ENCODE measurements at regions not wholly inside any gene's neighbourhood (a gene's known extent, or its start where the extent isn't known, plus 50 kb on each side); places are given as distances from the start of the nearest gene placed in this dataset.

DNA sequence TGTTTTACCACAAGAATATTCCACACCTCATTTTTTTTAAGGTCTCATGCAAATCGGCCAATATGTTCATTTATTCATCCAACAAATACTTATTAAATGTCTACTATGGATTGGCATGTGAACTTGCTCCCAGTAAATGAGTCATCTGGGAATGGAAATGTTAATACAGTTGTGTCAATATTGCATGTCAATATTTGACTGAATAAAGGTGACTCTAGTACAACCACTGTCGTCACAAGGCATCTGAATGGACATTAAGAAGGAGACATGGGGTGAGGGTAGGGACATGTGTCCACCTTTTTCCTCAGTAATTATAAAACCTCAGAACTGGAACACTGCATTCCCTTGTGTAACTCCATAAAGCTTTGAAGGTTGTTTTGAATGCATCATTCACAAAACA is 365.4 kb downstream of the ADCYAP1 start:
- Histone ChIP-seq H3K4me1 (ENCODE audit: insufficient read depth, poor library complexity, severe bottlenecking) (no peaks in the 10 kb centered on the region), H3K9me3 (ENCODE audit: severe bottlenecking) (no peaks in the 10 kb centered on the region), H3K36me3 (ENCODE audit: low read depth) (no peaks in the 10 kb centered on the region), H3K27ac (ENCODE audit: poor library complexity, severe bottlenecking) (no peak overlapping the region), H3K4me3 (ENCODE audit: severe bottlenecking) (no peak overlapping the region), H3K27me3 (ENCODE audit: insufficient read depth, poor library complexity, severe bottlenecking) (no peaks in the 10 kb centered on the region)
- ATAC-seq (ENCODE audit: low read depth) (peak; percentile 21; the same call in 1 of the 3 replicates), DNase-seq (ENCODE audit: low spot score) (no peak)
- TF ChIP-seq, protein P1, sequence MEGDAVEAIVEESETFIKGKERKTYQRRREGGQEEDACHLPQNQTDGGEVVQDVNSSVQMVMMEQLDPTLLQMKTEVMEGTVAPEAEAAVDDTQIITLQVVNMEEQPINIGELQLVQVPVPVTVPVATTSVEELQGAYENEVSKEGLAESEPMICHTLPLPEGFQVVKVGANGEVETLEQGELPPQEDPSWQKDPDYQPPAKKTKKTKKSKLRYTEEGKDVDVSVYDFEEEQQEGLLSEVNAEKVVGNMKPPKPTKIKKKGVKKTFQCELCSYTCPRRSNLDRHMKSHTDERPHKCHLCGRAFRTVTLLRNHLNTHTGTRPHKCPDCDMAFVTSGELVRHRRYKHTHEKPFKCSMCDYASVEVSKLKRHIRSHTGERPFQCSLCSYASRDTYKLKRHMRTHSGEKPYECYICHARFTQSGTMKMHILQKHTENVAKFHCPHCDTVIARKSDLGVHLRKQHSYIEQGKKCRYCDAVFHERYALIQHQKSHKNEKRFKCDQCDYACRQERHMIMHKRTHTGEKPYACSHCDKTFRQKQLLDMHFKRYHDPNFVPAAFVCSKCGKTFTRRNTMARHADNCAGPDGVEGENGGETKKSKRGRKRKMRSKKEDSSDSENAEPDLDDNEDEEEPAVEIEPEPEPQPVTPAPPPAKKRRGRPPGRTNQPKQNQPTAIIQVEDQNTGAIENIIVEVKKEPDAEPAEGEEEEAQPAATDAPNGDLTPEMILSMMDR (IDR thresholded peaks at IDR 0.05; ENCODE audit: poor library complexity, severe bottlenecking): no peak

DNA sequence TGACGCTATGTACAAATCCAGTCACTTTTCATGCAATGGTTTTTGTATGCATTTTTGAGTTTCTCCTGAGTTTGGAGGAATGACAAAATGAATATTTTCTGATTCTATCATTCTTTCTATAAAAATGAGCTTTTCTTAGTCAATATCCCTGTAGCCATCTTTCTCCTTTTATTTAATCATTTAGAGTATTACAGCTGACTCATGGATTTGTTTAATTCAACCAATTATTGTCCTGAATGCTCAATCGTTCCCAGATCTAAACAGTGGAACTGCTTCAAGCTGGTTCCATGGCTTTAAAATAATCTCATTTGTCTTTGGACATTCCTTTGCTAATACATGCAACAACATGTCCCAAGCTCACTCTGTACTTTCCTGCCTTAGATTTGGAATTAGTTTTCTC is 368.8 kb downstream of the ADCYAP1 start:
- H3K9me3 ChIP-seq (ENCODE audit: severe bottlenecking): no peaks in the 10 kb centered on the region
- no peak for DNase-seq (ENCODE audit: low spot score)
- no peaks in the 10 kb centered on the region for H3K27me3 ChIP-seq (ENCODE audit: insufficient read depth, poor library complexity, severe bottlenecking)
- H3K36me3 ChIP-seq (ENCODE audit: low read depth): no peaks in the 10 kb centered on the region
- no peak overlapping the region for H3K4me3 ChIP-seq (ENCODE audit: severe bottlenecking)
- H3K27ac ChIP-seq (ENCODE audit: poor library complexity, severe bottlenecking): no peak overlapping the region
- TF ChIP-seq, protein P1 (IDR thresholded peaks at IDR 0.05; ENCODE audit: poor library complexity, severe bottlenecking): no peak
- H3K4me1 ChIP-seq (ENCODE audit: insufficient read depth, poor library complexity, severe bottlenecking): no peaks in the 10 kb centered on the region
- no peak for ATAC-seq (ENCODE audit: low read depth)

DNA sequence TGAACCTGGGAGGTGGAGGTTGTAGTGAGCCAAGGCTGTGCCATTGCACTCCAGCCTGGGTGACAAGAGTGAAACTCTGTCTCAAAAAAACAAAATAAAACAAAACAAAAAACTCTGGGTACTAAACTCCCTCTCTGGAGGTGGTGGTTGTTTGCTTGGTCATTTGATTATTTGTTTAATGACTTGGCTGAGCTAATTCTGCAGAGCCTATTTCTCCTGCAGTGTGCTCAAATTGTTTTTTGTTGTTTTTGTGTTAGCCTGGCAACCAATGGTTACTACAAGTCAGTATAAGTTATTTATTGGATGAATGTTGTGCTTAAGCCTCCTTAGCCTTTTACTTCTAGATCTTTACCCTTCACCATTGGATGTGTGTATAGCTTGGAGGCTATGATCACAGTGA is 387.5 kb downstream of the ADCYAP1 start:
- no peaks in the 10 kb centered on the region for H3K4me1 ChIP-seq (ENCODE audit: insufficient read depth, poor library complexity, severe bottlenecking)
- no peak for DNase-seq (ENCODE audit: low spot score)
- no peak overlapping the region for H3K27ac ChIP-seq (ENCODE audit: poor library complexity, severe bottlenecking)
- H3K9me3 ChIP-seq (ENCODE audit: severe bottlenecking): no peaks in the 10 kb centered on the region
- ATAC-seq (ENCODE audit: low read depth): no peak
- TF ChIP-seq, protein P1 (IDR thresholded peaks at IDR 0.05; ENCODE audit: poor library complexity, severe bottlenecking): no peak
- H3K4me3 ChIP-seq (ENCODE audit: severe bottlenecking): no peak overlapping the region
- no peaks in the 10 kb centered on the region for H3K27me3 ChIP-seq (ENCODE audit: insufficient read depth, poor library complexity, severe bottlenecking)
- no peaks in the 10 kb centered on the region for H3K36me3 ChIP-seq (ENCODE audit: low read depth)

DNA sequence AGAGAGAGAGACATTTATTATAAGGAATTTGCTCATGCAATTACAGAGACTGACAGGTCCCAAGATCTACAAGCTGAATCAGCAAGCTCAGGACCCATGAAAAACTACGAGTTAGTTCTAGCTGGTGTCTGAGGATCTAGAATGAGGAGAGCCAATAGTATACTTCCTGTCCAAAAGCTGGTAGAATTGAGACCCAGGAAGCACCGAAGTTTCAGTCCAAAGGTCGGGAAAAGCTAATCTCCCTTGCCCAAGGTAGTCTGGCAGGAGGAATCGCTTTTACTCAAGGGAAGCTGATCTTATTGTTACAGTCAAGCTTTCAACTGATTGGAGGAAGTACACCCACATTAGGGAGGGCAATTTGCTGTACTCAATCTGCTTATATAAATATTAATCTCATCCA is 389.6 kb downstream of the ADCYAP1 start:
- DNase-seq (ENCODE audit: low spot score) (no peak), ATAC-seq (ENCODE audit: low read depth) (no peak)
- no peak overlapping the region for H3K27ac ChIP-seq (ENCODE audit: poor library complexity, severe bottlenecking)
- H3K4me1 ChIP-seq (ENCODE audit: insufficient read depth, poor library complexity, severe bottlenecking): no peaks in the 10 kb centered on the region
- H3K4me3 ChIP-seq (ENCODE audit: severe bottlenecking): no peak overlapping the region
- H3K27me3 ChIP-seq (ENCODE audit: insufficient read depth, poor library complexity, severe bottlenecking): no peaks in the 10 kb centered on the region
- no peaks in the 10 kb centered on the region for H3K36me3 ChIP-seq (ENCODE audit: low read depth)
- TF ChIP-seq, protein P1 (IDR thresholded peaks at IDR 0.05; ENCODE audit: poor library complexity, severe bottlenecking): no peak
- H3K9me3 ChIP-seq (ENCODE audit: severe bottlenecking): no peaks in the 10 kb centered on the region

DNA sequence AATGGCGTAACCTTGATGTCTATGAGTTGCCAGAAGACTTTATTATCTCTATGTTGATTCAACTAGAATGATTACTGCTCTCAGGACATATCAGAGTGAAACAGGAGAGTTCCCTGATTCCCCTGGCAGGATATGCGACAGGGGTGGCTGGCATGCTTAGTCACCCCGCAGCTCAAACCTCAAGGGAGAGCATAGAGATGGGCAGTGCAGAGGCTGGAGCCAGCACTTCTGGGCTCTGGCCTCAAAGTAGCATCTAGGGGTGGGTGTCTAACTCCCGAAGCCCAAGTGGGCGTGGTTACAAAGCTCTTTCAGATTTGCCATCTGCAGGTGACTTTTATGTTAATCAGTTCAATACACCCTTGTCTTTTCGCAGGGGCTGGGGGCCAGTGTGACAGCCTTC is 391.6 kb downstream of the ADCYAP1 start:
- TF ChIP-seq, protein P1 (IDR thresholded peaks at IDR 0.05; ENCODE audit: poor library complexity, severe bottlenecking): no peak
- Histone ChIP-seq H3K36me3 (ENCODE audit: low read depth) (no peaks in the 10 kb centered on the region), H3K27ac (ENCODE audit: poor library complexity, severe bottlenecking) (no peak overlapping the region), H3K27me3 (ENCODE audit: insufficient read depth, poor library complexity, severe bottlenecking) (no peaks in the 10 kb centered on the region), H3K9me3 (ENCODE audit: severe bottlenecking) (no peaks in the 10 kb centered on the region), H3K4me3 (ENCODE audit: severe bottlenecking) (no peak overlapping the region), H3K4me1 (ENCODE audit: insufficient read depth, poor library complexity, severe bottlenecking) (no peaks in the 10 kb centered on the region)
- DNase-seq (ENCODE audit: low spot score): no peak
- no peak for ATAC-seq (ENCODE audit: low read depth)
